ENCODE measurements at regions not wholly inside any gene's neighbourhood (a gene's known extent, or its start where the extent isn't known, plus 50 kb on each side); places are given as distances from the start of the nearest gene placed in this dataset.

DNA sequence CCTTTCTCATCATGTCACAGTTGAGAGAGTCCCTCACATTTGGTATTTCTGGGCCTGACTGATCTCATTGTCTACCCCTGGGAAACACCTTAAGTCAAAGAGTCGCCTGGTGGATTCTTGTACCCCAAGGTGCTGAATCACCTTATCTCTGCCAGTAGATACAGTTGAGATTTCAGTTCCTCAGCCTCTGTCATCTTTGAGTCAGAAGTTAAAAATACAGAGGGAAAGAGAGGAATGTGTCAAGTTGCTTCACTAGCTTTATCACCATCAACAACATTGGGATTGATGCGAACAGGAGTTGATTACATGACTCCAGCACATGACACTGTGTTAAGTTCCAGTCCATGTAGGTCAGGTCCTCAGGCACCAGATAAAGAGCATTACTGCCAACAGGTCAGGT, 513.0 kb downstream of the NUF2 start:
- no peak for TF ChIP-seq POLR2A (IDR thresholded peaks at IDR 0.05)
- TF ChIP-seq, protein P1, sequence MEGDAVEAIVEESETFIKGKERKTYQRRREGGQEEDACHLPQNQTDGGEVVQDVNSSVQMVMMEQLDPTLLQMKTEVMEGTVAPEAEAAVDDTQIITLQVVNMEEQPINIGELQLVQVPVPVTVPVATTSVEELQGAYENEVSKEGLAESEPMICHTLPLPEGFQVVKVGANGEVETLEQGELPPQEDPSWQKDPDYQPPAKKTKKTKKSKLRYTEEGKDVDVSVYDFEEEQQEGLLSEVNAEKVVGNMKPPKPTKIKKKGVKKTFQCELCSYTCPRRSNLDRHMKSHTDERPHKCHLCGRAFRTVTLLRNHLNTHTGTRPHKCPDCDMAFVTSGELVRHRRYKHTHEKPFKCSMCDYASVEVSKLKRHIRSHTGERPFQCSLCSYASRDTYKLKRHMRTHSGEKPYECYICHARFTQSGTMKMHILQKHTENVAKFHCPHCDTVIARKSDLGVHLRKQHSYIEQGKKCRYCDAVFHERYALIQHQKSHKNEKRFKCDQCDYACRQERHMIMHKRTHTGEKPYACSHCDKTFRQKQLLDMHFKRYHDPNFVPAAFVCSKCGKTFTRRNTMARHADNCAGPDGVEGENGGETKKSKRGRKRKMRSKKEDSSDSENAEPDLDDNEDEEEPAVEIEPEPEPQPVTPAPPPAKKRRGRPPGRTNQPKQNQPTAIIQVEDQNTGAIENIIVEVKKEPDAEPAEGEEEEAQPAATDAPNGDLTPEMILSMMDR (IDR thresholded peaks at IDR 0.05) = no peak

All from Peyer's patch (tissue), 4 donors.